ENCODE measurements at regions not wholly inside any gene's neighbourhood (a gene's known extent, or its start where the extent isn't known, plus 50 kb on each side); places are given as distances from the start of the nearest gene placed in this dataset.
A peak's percentile ranks its signal among the peaks of the same experiment; 100 is the strongest.

GRCh38 chr3:10741891-10742671 is 73.9 kb upstream of the SLC6A11 start:
- no peak for DNase-seq

DNA sequence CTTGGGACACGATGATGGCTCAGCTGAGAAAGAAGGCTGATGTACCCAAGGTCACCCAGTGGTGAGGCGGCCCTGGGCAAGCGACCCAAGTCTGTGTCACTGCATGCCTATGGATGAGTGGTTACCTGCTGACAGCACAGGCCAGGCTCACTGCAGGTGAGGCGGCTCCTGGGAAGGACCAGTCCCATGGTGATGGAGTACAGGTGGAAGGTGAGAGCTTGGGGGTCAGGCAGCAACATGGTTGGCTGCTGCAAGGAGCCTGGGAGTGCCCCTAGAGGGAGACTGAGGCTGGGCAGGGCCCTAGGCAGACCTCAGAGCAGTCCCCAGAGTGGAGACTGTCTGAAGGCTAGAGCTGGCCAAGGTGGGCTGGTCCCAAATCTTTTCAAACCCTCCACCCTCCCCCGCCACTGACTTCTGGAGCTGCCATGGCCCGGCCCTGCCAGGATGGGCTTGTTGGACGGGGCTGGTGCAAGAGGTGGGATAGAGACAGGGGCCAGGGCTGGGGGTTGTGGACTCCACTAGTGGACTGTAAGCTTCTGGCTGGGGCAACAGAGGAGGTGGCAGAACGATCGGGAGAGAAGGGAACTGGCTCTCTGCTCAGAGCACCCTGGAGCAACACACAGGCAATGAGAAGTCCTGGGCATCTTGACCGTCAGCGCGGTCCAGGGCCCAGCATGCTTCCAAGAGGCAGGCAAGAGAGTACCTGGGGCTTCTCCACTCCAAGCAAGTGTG is 72.5 kb upstream of the SLC6A11 start:
- DNase-seq, result no peak

DNA sequence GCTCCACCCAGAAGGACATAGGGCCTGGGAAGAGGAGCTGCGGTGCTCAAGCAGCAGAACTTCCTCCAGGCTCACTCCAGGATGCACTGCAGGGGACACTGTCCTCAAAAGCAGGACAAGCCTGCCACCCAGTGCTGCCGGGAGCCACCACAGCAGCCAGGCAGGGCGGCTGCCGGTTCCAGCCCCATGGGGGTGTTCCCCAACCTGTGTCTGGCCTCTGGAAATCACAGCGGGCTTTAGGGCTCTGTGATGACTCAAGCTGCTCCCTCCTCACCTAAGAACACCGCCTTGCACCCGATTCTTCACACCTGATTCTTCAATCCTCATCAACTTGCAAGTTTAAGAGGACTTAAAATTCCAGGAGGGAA is 71.9 kb upstream of the SLC6A11 start:
- DNase-seq, result peak; percentile 25

DNA sequence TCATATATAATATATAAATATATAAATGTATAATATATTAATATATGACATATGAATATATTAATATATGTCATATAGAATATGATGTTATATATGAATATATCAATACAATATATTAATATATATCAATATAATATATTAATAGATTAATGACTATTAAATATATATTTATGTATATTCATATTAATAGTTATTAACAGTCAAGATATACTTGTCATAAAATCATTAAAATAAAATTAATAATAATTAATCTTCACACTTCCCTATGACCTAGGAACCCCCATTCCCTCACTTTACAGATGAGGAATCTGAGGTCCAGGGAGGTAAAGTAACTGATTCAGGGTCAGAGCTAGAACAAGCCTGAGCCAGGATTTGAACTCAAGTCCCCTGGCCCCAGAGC is 70.6 kb upstream of the SLC6A11 start:
- DNase-seq, result no peak

- no peak for DNase-seq
Observed at GRCh38 chr3:10746001-10746400, 70.0 kb upstream of the SLC6A11 start.

- DNase-seq, result no peak
Observed at GRCh38 chr3:10746684-10747083, 69.3 kb upstream of the SLC6A11 start.

DNA sequence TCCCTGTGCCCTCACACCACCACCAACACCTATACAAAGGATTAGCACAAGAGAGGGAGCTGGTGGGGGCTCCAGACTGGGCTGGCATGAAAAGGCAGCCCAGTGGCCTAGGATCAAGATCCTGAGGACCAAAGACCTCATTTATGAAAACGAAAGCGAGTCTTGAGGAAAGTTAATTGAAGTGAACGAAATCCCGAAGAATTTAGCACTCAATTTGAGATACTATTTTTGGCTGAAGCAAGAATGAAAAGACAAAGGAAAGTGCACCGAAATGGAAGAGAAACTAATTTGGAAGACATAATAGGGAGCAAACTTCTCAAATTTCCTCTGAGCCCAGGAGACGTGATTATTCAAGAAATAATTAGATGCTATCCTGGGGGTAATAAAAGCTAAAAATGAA is 68.7 kb upstream of the SLC6A11 start:
- DNase-seq, result no peak

DNA sequence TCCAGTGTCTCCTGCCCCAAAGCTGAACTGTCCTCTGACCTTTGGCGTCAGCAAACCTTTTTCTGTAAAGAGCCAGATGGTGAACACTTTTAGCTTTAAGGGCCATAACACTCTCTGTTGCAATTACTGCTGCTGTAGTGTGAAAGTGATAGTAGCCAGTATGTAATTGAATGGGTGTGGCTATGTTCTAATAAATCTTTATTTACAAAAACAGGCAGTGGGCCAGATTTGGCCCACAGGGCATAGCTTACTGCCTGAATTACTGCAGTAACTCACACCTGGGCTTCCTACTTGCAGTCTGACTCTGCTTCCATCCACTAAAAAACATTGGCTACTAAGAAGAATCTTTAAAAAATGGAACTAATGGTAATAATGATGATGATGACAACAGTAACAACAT is 68.0 kb upstream of the SLC6A11 start:
- no peak for DNase-seq

DNA sequence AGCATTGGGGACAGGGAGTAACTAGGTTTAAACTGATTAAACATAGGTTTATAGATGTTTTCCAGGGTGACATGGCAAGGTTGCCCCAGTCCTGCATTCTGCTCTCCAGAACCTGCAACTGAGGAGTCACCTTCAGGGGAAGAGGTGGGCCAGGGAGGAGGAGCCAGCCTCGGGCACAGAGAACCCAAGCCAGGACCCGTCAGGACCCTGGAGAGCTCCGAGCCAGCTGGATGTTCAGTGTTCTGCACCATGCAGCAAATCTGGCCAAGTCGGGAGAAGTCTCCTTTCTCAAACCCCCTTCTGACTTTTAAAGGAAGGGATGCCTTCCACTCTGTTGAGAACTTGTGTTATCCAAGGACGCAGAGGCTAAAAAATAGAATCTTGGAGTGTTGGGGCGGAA is 62.1 kb upstream of the SLC6A11 start:
- peak; percentile 56 for DNase-seq

DNA sequence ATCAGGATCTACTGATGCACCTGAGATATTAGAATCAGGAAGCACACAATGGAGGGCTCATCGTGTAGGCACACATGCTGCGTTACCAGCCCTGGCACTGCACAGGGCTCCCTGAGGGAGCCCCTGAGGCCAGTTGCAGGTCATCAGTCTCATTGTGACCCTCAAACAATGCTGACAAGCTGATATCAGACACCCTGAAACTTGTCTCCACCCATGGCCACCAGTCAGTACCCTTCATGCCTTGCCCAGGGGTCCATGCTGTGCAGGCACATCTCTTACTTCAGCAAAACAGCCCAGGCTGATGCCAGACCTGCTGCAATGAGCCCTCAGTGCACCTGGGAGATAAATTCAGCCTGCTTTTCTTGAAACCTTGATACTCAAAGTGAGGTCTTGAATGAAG is 59.5 kb upstream of the SLC6A11 start:
- DNase-seq, result no peak

DNA sequence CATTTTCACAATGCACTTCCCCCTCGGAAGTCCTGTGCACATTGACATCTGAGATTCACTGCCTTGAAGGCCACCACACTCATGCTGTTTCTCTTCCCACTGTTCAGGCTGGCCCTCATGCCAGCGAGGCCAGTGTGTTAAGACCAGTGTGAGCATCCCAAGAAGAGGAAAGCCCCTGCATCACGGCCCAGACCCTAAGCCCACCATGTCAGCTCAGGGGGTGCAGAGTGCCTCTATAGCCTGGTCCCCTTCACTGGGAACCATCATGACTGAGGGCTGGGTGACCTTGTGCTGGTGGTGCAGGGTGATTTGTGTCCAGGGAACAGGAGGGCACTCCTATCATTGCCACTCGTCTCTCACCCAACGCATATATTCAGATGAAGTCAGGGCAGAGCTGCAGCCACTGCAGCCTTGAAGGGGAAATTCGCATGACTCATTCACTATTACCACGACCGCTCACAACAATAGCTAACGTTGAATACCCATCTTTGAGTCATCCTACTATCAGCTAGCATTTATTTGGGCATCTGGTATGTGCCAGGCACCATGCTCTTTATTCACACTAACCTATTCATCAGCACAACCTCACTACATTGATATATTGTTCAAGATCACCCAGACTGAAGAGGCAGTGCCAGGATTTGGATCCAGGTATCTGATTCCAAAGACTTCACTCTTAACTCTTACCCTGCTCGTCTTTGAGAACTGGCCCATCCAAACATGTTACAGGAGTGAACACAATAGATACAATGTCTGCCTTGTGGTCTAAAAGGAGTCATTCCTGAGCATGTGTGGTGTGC is 58.8 kb upstream of the SLC6A11 start:
- DNase-seq, result no peak

DNA sequence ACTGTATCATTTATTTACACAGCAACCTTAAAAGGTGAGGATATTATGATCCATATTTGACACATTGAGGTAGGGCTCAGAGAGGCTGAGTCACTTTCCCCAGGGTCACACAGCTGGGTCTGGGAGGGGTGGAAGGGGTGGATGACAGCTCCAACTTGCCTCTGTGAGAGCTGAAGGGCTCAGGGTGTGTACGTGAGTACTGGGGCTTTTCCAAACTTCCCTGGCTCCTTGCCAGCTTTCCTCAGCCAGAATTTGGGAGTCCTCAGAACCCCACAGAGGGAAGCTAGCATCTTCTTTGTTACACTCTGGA is 58.3 kb upstream of the SLC6A11 start:
- DNase-seq, result no peak

- peak; percentile 81 for DNase-seq
Observed at GRCh38 chr3:10758304-10759037, 57.6 kb upstream of the SLC6A11 start.

DNA sequence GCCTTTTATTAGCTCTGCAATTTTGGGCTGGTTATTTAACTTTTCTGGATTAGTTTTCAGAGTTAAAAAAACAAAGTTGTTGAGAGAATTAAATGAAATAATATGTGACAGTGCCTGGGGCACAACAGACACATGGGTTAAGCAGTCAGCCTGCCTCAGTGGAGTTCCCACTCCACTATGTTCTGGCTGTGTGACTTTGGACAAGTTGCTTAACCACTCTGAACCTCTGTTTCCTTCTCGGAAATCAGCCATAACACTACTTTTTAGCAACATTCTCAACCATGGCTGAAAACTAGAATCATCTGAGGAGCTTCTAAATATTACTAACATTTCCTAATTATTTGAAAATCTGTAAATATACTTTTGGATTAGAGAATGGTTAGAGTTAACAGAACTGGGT is 56.5 kb upstream of the SLC6A11 start:
- no peak for DNase-seq

DNA sequence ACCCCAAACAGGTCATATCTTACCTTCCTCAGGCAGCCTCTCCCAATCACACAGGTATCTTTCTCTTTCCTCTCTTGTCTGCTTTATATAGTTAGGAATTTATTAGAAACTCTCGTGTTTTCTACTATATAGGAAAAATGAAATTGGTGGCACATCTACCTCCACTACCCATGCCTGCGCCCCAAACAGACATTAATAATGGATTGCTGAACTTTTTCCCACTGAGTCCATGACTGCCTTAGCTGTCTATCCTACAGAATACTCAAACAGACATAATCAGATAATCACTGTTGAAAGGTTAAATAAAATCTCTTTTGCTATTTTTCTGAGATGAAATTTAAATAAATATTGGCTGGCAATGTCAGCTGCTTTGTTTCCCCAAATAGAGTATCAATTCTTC is 55.8 kb upstream of the SLC6A11 start:
- DNase-seq, result no peak

GRCh38 chr3:10761583-10761982 is 54.4 kb upstream of the SLC6A11 start:
- peak; percentile 78 for DNase-seq

DNA sequence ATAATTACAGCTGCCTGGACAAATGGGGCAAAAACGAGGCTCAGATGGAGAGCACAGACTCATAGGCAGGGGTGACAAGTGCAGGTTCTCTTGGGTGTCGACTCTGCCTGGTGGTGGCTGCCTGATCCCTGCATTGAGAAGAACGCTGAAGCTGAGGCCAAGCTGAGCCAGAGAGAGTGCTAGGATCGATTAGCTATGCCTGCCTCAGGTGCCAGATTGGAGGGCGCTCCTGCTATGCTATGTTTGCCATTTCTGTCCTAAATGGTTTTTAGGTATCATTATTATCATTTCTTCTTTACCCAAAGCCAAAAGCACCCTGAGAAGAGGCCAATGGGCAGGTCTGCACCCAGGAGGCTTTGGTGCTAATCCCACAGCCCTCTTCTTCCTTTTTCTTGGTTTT is 53.9 kb upstream of the SLC6A11 start:
- no peak for DNase-seq

GRCh38 chr3:10762611-10763247 is 53.3 kb upstream of the SLC6A11 start:
- DNase-seq, result no peak

- DNase-seq, result no peak
Observed at GRCh38 chr3:10763248-10763620, 52.8 kb upstream of the SLC6A11 start.

DNA sequence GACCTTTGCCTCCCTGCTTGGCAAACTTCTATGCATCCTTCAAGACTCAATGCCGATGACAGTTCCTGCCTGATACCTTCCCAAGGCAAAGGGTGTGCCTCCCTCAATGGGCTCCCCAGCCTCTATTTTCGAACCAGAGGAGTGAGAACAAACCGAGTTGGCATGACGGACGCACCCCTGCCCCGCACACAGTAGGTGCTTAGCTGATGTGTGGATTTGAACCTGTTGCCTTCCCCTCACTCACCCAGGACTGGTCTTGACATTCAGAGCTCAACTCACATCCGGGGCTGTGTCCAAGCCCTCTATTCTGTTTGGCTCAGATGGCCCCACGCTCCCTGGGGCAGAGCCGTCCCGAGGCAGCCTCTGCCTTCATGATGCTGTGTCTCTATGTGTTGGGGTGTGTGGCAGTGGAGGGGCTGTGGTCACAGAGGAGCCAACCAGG is 52.2 kb upstream of the SLC6A11 start:
- no peak for DNase-seq

- peak; percentile 90 for DNase-seq
Observed at GRCh38 chr3:10764259-10765051, 51.6 kb upstream of the SLC6A11 start.

All from retina (tissue), 1 donor.